ENCODE measurements at regions not wholly inside any gene's neighbourhood (a gene's known extent, or its start where the extent isn't known, plus 50 kb on each side); places are given as distances from the start of the nearest gene placed in this dataset.

DNA sequence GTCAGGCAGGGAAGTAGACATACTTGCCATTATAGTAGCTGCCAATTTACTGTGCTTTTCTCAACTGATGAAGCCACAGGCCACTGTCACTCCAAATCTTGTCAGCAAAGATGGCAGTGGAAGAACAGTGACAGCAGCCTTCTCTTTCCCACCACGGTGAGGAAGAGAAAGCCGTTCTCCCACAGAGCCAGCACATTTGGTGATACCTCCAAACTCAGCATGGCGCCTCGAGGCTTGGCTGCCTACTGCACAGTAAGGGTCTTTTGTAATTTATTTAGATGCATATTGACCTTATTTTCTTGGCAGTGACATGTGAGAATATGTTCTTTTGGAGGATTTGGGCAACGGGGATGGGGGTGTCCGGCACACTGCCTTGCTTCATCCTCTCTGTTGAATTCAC lies 117.2 kb upstream of the CDH20 start:
- Mint-ChIP-seq H3K27ac (no peak overlapping the region), H3K27me3 (ENCODE audit: low read depth in 2 of 2) (no peaks in the 10 kb centered on the region), H3K36me3 (no peaks in the 10 kb centered on the region), H3K4me1 (no peaks in the 10 kb centered on the region), H3K9me3 (peaks cover 11 to 12% of the 10 kb centered on the region in 2 donors), H3K4me3 (no peak overlapping the region)
- no peaks in the 10 kb centered on the region for H3K27me3 ChIP-seq (ENCODE audit: control insufficient read depth, insufficient read depth, low read length)
- ATAC-seq (no peak), DNase-seq (no peak)
- intact Hi-C loops (cut with micrococcal nuclease): no loop called here
- TF ChIP-seq, protein P1, sequence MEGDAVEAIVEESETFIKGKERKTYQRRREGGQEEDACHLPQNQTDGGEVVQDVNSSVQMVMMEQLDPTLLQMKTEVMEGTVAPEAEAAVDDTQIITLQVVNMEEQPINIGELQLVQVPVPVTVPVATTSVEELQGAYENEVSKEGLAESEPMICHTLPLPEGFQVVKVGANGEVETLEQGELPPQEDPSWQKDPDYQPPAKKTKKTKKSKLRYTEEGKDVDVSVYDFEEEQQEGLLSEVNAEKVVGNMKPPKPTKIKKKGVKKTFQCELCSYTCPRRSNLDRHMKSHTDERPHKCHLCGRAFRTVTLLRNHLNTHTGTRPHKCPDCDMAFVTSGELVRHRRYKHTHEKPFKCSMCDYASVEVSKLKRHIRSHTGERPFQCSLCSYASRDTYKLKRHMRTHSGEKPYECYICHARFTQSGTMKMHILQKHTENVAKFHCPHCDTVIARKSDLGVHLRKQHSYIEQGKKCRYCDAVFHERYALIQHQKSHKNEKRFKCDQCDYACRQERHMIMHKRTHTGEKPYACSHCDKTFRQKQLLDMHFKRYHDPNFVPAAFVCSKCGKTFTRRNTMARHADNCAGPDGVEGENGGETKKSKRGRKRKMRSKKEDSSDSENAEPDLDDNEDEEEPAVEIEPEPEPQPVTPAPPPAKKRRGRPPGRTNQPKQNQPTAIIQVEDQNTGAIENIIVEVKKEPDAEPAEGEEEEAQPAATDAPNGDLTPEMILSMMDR (IDR thresholded peaks at IDR 0.05): no peak
- H3K4me1 ChIP-seq (ENCODE audit: control insufficient read depth, insufficient read depth, low read length): no peaks in the 10 kb centered on the region
- 88% methylated on average over 6 of the region's 6 CpGs for WGBS (ENCODE audit: insufficient coverage)
- no peak overlapping the region for H3K4me3 ChIP-seq (ENCODE audit: low read length)
- H3K27ac ChIP-seq (ENCODE audit: low read length): no peak overlapping the region
- no peaks in the 10 kb centered on the region for H3K9me3 ChIP-seq (ENCODE audit: control insufficient read depth, insufficient read depth, low read length)
- H3K36me3 ChIP-seq (ENCODE audit: control insufficient read depth, insufficient read depth, low read length): no peaks in the 10 kb centered on the region

DNA sequence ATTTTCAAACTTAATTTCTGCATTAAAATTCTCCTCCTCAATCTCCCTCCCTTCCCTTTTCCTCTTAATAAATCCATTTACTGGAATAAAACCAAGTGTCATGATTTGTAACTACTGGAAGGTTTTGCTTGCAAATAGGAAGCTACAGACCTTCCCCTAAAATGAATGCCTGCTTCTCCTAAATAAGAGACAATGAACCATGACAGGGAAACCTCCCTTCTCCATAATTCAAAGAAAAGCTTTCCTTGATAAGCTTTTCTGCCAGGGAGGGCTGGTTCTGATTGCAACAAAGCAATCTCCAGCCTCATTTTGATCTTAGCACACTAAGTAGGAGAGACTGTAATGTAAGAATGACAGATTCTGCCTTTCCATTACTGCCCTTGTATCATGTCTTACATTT lies 111.0 kb upstream of the CDH20 start:
- no peak overlapping the region for H3K4me3 Mint-ChIP-seq
- H3K27ac Mint-ChIP-seq: no peak overlapping the region
- Histone ChIP-seq H3K27ac (ENCODE audit: low read length) (no peak overlapping the region), H3K4me1 (ENCODE audit: control insufficient read depth, insufficient read depth, low read length) (no peaks in the 10 kb centered on the region), H3K27me3 (ENCODE audit: control insufficient read depth, insufficient read depth, low read length) (no peaks in the 10 kb centered on the region), H3K36me3 (ENCODE audit: control insufficient read depth, insufficient read depth, low read length) (no peaks in the 10 kb centered on the region), H3K9me3 (ENCODE audit: control insufficient read depth, insufficient read depth, low read length) (no peaks in the 10 kb centered on the region), H3K4me3 (ENCODE audit: low read length) (no peak overlapping the region)
- DNase-seq (no peak), ATAC-seq (no peak)
- TF ChIP-seq, protein P1 (IDR thresholded peaks at IDR 0.05): no peak
- intact Hi-C loops (cut with micrococcal nuclease): no loop called here
- peaks cover 5% of the 10 kb centered on the region for H3K36me3 Mint-ChIP-seq
- H3K4me1 Mint-ChIP-seq: no peaks in the 10 kb centered on the region
- H3K9me3 Mint-ChIP-seq: peaks cover 13 to 24% of the 10 kb centered on the region in 2 donors
- H3K27me3 Mint-ChIP-seq (ENCODE audit: low read depth in 2 of 2): no peaks in the 10 kb centered on the region

DNA sequence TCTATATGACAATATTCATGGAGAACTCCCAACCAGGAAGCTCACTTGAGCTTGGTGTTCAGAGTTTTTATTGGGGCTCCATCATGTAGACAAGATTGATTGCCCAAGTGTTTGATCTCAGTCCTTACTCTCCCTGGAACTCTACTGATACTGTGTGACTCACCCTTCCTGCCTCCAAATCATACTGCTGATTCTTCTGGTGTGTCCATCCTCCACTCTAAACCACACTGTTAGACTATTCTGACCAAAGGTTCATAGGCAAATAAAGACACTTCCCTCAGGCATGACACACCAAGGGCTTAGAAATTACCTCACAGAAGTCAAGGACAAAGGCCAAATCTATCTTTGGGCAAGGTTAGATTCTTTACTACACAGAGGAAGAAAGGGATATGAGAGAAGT lies 107.9 kb upstream of the CDH20 start:
- Mint-ChIP-seq H3K27ac (no peak overlapping the region), H3K36me3 (peaks cover 5% of the 10 kb centered on the region), H3K4me3 (no peak overlapping the region), H3K4me1 (no peaks in the 10 kb centered on the region), H3K27me3 (ENCODE audit: low read depth in 2 of 2) (no peaks in the 10 kb centered on the region), H3K9me3 (peaks cover 9 to 17% of the 10 kb centered on the region in 2 donors)
- DNase-seq (no peak), ATAC-seq (no peak)
- no peaks in the 10 kb centered on the region for H3K9me3 ChIP-seq (ENCODE audit: control insufficient read depth, insufficient read depth, low read length)
- no peaks in the 10 kb centered on the region for H3K27me3 ChIP-seq (ENCODE audit: control insufficient read depth, insufficient read depth, low read length)
- TF ChIP-seq, protein P1 (IDR thresholded peaks at IDR 0.05): no peak
- H3K4me3 ChIP-seq (ENCODE audit: low read length): no peak overlapping the region
- H3K36me3 ChIP-seq (ENCODE audit: control insufficient read depth, insufficient read depth, low read length): no peaks in the 10 kb centered on the region
- H3K27ac ChIP-seq (ENCODE audit: low read length): no peak overlapping the region
- intact Hi-C loops (cut with micrococcal nuclease): no loop called here
- no peaks in the 10 kb centered on the region for H3K4me1 ChIP-seq (ENCODE audit: control insufficient read depth, insufficient read depth, low read length)

DNA sequence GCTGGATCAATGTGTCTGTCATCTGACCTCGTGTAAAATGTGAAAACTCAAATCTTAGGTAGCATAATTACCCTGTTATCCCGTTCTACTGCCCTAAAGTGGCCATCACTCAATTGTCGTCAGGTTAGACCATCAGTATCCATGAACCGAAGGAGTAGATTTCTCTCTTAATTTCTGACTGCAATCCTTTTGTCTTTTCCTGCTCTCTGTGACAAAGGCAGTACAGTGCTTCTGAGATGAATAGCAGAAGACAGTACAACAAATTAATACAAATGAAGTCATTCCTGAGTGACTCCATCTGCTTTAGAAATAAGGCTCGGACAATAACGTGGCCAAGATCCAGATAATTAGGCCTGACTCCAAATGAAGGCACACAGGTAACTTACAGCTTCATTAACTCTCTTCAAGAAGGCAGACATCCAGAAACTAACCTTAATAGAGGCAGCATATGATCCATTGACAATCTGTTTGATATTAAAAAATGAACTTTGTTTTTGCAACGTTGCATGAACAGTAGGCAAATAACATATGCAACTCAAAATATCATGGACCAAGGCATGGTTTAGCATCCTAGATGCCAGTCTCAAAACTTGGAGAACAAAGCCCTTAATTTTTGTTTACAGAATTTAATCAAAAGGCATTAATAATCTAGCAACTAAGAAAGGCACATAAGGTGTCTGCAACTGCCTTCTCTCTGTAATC lies 96.7 kb upstream of the CDH20 start:
- no peak overlapping the region for H3K4me3 Mint-ChIP-seq
- peaks cover 3 to 5% of the 10 kb centered on the region in 2 donors for H3K9me3 Mint-ChIP-seq
- ATAC-seq (no peak), DNase-seq (no peak)
- Histone ChIP-seq H3K4me3 (ENCODE audit: low read length) (no peak overlapping the region), H3K4me1 (ENCODE audit: control insufficient read depth, insufficient read depth, low read length) (no peaks in the 10 kb centered on the region), H3K27me3 (ENCODE audit: control insufficient read depth, insufficient read depth, low read length) (no peaks in the 10 kb centered on the region), H3K36me3 (ENCODE audit: control insufficient read depth, insufficient read depth, low read length) (no peaks in the 10 kb centered on the region), H3K9me3 (ENCODE audit: control insufficient read depth, insufficient read depth, low read length) (peaks cover 5% of the 10 kb centered on the region), H3K27ac (ENCODE audit: low read length) (no peak overlapping the region)
- H3K4me1 Mint-ChIP-seq: no peaks in the 10 kb centered on the region
- no peaks in the 10 kb centered on the region for H3K36me3 Mint-ChIP-seq
- no peaks in the 10 kb centered on the region for H3K27me3 Mint-ChIP-seq (ENCODE audit: low read depth in 2 of 2)
- intact Hi-C loops (cut with micrococcal nuclease): no loop called here
- TF ChIP-seq, protein P1 (IDR thresholded peaks at IDR 0.05): no peak
- 75% methylated on average over 7 of the region's 7 CpGs for WGBS (ENCODE audit: insufficient coverage)
- no peak overlapping the region for H3K27ac Mint-ChIP-seq
